MCF 10A (cell line): ENCODE measurements at regions not wholly inside any gene's neighbourhood (a gene's known extent, or its start where the extent isn't known, plus 50 kb on each side); places are given as distances from the start of the nearest gene placed in this dataset.

Source experiments
- BruUV-seq: library from RNA; stranded (reverse); fragments of 400-500 nt; replicated peaks from 2 replicates; lab custom pipeline; 2021; lab: Mats Ljungman, UMichigan
- CTCF ChIA-PET: fragments of 300-600 bp; sonication (Branson Sonifier 250); formaldehyde crosslinking; extraction: SDS; loops from one replicate; lab custom pipeline; 2021; ENCODE audit warnings: antibody characterized with exemption, inconsistent platforms; lab: Yijun Ruan, JAX
- POLR2A ChIA-PET: fragments of 300-600, 350-650 bp; sonication (Branson Sonifier 250); formaldehyde crosslinking; extraction: SDS; loops from one replicate; lab custom pipeline; 2020; ENCODE audit warnings: antibody characterized with exemption, inconsistent platforms; lab: Yijun Ruan, JAX
- DNase-seq: peaks from one replicate; pipeline ENCODE4 v3.0.0-alpha.2; 2018; ENCODE audit not compliant: unreplicated experiment
- H3K27ac Mint-ChIP-seq: one replicate; pipeline ENCODE4 v1.8.0; 2022; ENCODE audit warnings: mild to moderate bottlenecking, low read depth, mixed read lengths; ENCODE audit not compliant: unreplicated experiment
- H3K27me3 Mint-ChIP-seq: one replicate; pipeline ENCODE4 v1.8.0; 2022; ENCODE audit warnings: mixed read lengths; ENCODE audit not compliant: insufficient read depth, unreplicated experiment
- H3K36me3 Mint-ChIP-seq: one replicate; pipeline ENCODE4 v1.8.0; 2022; ENCODE audit warnings: mild to moderate bottlenecking, moderate library complexity, mixed read lengths; ENCODE audit not compliant: insufficient read depth, unreplicated experiment
- H3K4me1 Mint-ChIP-seq: one replicate; pipeline ENCODE4 v1.8.0; 2022; ENCODE audit warnings: mixed read lengths; ENCODE audit not compliant: insufficient read depth, unreplicated experiment
- H3K4me3 Mint-ChIP-seq: one replicate; pipeline ENCODE4 v1.8.0; 2022; ENCODE audit warnings: mild to moderate bottlenecking, moderate library complexity, mixed read lengths; ENCODE audit not compliant: unreplicated experiment
- H3K9me3 Mint-ChIP-seq: one replicate; pipeline ENCODE4 v1.8.0; 2022; ENCODE audit warnings: mixed read lengths; ENCODE audit not compliant: unreplicated experiment
- CTCF ChIP-seq: fragments of 200-600 bp; IDR thresholded peaks from one replicate; pipeline ENCODE4 v1.8.0; 2022; ENCODE audit warnings: antibody characterized with exemption, mild to moderate bottlenecking; ENCODE audit not compliant: unreplicated experiment
- intact Hi-C: fragments of 100-400 bp; cut with micrococcal nuclease; formaldehyde crosslinking; loops from 2 replicates; pipeline ENCODE4 v1.14.1; 2022

- DNase-seq, result no peak
- Mint-ChIP-seq H3K27me3 (no peaks in the 10 kb centered on the region), H3K4me3 (no peak overlapping the region), H3K9me3 (peaks cover 17% of the 10 kb centered on the region), H3K36me3 (no peaks in the 10 kb centered on the region), H3K4me1 (no peaks in the 10 kb centered on the region), H3K27ac (no peak overlapping the region)
- BruUV-seq, result no TSS peak
- ChIA-PET CTCF (no interaction called here), POLR2A (no interaction called here)
- intact Hi-C loops, result no loop called here
- no peak for TF ChIP-seq CTCF
Observed at GRCh38 chr3:164278550-164278949, 799.7 kb downstream of the SI start.

- intact Hi-C loops, result no loop called here
Observed at GRCh38 chr3:164267053-164267452, 811.2 kb downstream of the SI start.

GRCh38 chr3:164250923-164251322 lies 827.4 kb downstream of the SI start:
- BruUV-seq, result no TSS peak
- no peak overlapping the region for H3K27ac Mint-ChIP-seq
- H3K27me3 Mint-ChIP-seq, result no peaks in the 10 kb centered on the region
- no peaks in the 10 kb centered on the region for H3K9me3 Mint-ChIP-seq
- intact Hi-C loops, result no loop called here
- CTCF ChIA-PET, result no interaction called here
- no peak for DNase-seq
- no peak overlapping the region for H3K4me3 Mint-ChIP-seq
- TF ChIP-seq CTCF, result no peak
- H3K36me3 Mint-ChIP-seq, result no peaks in the 10 kb centered on the region
- no peaks in the 10 kb centered on the region for H3K4me1 Mint-ChIP-seq
- POLR2A ChIA-PET, result no interaction called here

More at GRCh38 chr3:164267053-164267452, 811.2 kb downstream of the SI start:
- Mint-ChIP-seq H3K36me3 (no peaks in the 10 kb centered on the region), H3K27ac (no peak overlapping the region), H3K27me3 (no peaks in the 10 kb centered on the region), H3K4me1 (peaks cover 8% of the 10 kb centered on the region), H3K4me3 (no peak overlapping the region), H3K9me3 (no peaks in the 10 kb centered on the region)
- TF ChIP-seq CTCF, result no peak
- BruUV-seq, result no TSS peak
- CTCF ChIA-PET, result no interaction called here
- POLR2A ChIA-PET, result no interaction called here
- DNase-seq, result no peak

- no peak for DNase-seq
- TF ChIP-seq CTCF, result no peak
- no TSS peak for BruUV-seq
Observed at GRCh38 chr3:164236851-164237250, 841.4 kb downstream of the SI start.

More at GRCh38 chr3:164236851-164237250, 841.4 kb downstream of the SI start:
- intact Hi-C loops, result no loop called here
- ChIA-PET CTCF (no interaction called here), POLR2A (interaction anchor here (0.6 kb wide), 1 partner anchor 1554 kb away, joined by 3 read pairs; no protein-coding TSS in a partner anchor)
- H3K27ac Mint-ChIP-seq, result no peak overlapping the region
- peaks cover 9% of the 10 kb centered on the region for H3K4me1 Mint-ChIP-seq
- H3K27me3 Mint-ChIP-seq, result no peaks in the 10 kb centered on the region
- no peaks in the 10 kb centered on the region for H3K36me3 Mint-ChIP-seq
- H3K9me3 Mint-ChIP-seq, result no peaks in the 10 kb centered on the region
- no peak overlapping the region for H3K4me3 Mint-ChIP-seq
